HG02938 (cell line): ENCODE measurements at regions not wholly inside any gene's neighbourhood (a gene's known extent, or its start where the extent isn't known, plus 50 kb on each side); places are given as distances from the start of the nearest gene placed in this dataset.

ENCODE experiments used
- ATAC-seq: cut with Tn5 transposase; IDR thresholded peaks from one replicate; pipeline ENCODE4 v1.9.1; 2021; ENCODE audit warnings: mild to moderate bottlenecking, moderate library complexity; ENCODE audit not compliant: unreplicated experiment

DNA sequence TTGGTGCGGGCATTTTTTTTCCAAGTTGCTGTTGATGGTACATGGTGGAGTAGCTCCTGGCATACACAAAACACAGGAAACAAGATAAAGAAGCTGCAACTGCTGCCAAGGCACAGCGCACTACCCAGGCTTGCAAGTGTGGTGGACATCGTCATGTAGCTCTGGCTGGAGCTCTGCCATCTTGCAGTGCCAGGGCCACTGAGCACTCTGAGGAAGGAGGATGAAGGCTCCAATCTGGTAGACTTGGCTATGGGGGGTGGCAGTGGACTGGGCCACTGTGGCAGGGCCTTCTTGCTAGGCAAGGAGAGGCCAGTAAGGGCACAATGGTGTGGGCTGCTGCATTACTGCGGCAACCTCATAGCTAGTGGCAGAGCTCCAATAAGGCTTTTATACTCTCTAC lies 263.5 kb downstream of the CENPW start:
- ATAC-seq: no peak

DNA sequence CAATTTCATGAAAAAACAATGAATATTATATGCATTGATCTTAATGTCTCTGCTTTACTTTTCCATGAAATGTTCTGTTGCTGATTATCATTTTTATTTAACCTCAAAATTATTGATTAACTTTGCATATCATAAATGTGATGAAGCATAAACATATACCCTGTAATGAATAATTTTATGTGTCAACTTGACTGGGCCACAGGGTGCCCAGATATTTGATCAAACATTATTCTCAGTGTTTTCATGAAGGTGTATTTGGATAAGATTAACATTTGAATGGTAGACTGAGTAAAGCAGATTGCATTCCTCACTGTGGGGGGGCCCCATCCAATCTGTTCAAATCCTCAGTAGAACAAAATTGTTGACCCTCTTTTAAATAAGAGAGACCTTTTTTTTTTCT lies 265.2 kb downstream of the CENPW start:
- no peak for ATAC-seq

DNA sequence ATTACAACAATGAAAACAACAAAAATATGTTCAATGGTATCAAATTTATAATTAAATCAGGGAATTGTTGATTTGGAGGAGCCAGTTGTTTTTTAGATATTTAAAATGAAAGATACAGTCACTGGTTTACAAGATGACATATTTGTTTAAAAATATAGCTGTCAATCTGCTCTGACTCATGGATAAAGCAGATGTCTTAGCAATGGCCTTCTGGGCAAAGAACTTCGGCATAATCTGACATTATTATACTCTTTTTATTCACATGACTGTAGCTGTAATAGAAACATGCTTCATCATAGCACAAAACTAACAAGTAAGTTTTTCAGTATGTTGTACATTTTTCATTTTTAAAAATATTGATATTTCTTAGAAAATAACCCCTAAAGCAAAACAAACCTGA lies 267.4 kb downstream of the CENPW start:
- no peak for ATAC-seq

DNA sequence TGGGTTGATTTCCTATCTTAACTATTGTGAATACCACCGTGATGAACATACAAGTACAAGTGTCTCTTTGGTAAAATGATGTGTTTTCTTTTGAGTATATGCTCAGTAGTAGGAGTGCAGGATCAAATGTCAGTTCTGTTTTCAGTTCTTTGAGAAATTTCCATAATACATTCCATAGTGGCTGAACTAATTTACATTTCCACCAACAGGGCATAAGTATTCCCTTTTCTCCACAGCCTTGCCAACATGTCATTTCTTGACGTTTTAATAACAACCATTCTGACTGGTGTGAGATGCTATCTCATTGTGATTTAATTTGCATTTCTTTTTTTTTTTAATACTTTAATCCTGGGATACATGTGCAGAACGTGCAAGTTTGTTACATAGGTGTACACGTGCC lies 268.8 kb downstream of the CENPW start:
- ATAC-seq: no peak

DNA sequence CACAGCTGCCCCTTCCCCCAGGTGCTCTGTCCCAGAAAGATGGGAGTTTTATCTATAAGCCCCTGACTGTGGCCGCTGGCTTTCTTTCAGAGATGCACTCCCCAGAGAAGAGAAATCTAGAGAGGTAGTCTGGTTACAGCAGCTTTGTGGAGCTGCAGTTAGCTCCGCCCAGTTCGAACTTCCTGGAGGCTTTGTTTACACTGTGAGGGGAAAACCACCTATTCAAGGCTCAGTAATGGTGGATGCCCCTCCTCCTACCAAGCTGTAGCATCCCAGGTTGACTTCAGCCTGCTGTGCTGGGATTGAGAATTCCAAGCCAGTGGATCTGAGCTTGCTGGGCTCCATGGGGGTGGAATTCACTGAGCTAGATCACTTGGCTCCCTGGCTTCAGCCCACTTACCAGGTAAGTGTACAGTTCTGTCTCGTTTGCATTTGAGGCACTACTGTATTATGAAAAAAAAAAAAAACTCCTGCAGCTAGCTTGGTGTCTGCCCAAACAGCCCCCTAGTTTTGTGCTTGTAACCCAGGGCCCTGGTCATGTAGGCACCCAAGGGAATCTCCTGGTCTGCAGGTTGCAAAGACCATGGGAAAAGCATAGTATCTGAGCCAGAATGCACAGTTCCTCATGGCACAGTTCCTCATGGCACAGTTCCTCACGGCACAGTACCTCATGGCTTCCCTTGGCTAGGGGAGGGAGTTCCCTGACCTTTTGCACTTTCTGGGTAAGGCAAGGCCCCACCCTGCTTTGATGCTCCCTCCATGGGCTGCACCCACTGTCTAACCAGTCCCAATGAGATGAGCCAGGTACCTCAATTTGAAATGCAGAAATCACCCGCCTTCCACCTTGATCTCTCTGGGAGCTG lies 275.0 kb downstream of the CENPW start:
- ATAC-seq: no peak

DNA sequence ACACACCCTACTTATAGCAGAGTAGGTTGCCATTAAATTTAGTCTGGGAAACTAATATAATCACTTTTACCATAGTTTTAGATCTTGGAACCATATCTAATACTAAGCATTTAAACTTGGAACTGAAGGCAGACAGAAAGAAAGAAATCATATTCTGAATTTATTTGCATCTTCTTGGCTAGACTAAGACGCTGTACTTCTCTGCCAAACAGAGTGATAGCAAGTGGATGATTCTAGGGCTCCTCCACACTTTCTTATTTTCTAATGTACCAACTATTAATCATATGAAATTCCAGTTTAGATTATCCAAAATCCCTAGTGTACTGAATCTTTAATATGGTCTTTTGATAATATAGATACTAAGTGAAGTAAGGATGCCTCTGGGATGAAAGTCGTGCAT lies 277.0 kb downstream of the CENPW start:
- ATAC-seq: no peak

DNA sequence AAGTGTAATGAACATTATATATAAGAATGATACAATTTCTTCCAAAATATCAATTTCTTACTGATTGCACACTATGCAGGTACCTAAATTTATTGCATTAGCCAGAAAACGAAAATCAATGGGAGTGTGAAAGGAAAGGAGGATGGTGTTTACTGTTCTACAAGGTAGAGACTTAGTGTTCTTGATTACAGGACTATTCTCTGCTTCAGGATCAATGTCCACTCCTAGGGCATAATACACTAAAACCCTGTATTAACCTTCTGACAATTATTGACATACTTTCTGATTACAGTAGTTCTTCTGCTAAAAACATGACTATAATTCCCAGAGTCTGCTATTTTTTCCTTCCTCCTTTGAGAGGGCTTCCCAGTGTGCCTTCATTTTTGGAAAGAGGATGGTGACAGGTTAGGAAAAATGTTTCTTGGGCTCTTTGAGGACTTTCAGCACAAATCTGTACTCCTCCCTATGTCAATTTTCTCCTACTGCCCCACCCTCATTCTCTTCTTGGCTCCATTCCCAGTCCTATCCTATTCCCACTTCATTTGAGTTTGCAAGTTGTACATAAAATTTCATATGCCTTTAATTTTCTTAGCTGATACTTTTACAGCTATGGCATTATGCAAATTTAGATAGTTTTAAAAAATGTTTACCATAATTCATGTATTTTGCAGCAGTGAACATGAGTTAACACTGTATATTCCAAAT lies 278.9 kb downstream of the CENPW start:
- ATAC-seq: no peak

DNA sequence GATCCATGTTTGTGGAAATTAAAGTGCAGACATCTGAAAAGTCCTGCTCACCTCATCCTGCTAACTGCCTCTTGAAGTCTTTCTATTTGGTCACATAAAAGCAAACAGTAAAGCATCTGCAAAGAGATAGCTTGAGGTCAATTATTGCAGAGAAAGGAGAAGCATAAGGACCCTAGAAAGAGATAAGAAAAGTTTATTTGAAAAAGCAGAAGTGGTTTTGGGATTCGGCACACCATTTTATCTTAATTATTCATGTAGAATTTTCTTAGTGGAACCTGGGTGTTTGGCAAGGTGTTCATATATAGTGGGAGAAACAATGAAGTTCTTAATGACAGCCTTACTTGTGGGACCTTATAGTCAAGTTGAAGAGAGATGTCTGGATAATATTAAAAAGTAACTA lies 280.8 kb downstream of the CENPW start:
- ATAC-seq: no peak

DNA sequence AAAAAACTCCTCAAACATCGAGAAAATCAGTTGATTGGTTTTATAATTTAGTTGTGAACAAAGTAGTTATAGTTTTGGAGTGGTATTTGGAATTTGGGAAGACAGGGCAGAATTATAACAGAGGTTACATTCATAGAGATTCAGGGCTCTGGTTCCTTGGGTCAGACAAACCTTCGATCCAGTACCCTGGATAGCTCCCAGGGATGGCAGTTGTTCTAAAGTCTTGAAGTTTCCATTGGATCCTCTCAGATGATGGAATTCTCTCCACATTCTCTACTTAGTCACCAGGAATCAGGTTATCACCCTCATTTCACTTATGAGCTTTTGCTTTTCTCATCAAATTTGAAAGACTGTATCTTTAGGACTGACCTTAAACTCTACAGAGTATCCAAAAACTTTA lies 285.1 kb downstream of the CENPW start:
- ATAC-seq: no peak

DNA sequence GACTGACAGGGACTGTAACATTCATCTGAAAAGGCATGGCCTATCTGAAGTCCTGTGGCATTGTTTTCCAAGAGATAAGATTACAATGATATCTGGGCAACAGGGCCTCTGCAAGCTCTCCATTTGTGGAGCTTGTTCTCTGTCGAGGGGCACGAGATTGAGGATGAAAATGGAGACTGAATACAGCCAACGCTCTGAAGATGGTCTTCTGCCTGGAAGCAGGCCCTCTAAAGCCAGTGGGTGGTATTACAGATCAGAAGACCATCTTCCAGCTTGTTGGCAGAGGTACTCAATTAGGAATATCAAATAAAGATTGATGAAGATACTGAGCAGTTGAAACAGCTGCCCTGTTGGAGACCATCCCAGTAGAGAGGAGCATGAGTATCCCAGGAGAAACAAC lies 288.2 kb downstream of the CENPW start:
- ATAC-seq: peak; percentile 61

DNA sequence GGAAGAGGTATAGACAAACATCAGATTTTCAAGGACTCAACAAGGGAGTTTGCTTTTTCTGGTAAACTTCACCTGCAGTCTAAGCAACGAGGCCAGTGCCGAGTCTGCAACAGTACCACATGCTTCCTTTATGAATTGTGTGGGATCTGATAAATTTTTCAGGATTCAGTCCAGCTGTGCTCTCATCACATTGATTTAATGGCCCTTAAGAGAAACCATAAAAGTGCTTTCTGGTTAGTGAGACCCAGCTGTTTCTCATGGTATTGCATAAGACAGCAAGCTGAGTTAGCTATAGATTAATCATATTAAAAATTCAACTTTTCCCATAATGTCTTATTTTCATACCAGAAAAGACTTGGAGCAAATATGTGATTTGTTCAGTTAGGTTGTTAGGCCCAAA lies 291.4 kb downstream of the CENPW start:
- ATAC-seq: no peak

DNA sequence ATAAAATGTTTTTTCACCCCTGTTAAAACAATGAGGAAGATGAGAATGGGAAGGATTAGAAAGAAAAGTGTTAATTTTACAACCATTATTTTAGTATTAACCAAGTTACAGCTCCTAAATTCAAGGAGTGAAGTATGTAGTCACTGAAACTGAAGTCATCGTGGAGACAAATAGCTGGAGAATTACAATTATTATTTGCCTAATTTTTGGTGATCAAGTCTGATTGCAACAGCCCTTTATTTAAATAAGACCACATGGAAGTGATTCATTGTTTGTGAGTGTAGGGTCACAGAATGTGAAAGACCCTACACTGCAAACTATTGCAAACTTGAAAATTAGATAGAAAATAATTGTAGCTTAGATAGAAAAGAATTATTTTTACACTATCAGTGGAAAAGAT lies 292.4 kb downstream of the CENPW start:
- ATAC-seq: no peak

DNA sequence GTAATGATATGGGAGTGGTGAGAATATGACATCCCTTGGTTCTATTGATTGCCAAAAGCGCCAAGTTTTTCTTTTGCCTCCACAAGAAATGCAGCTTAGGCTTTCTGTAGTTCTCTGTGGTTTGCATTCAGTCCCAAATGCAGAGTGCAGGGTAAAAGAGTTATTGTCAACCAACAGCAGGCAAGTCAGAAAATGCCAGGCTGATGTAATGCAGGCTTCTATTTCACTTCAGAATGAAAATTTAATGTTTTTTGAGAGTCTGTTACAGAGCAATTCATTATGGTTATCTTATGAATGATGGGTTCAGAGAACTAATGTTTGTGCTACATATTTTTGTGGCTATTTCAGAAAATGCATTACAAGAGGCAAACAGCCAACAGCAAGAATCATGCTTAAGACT lies 293.5 kb downstream of the CENPW start:
- ATAC-seq: no peak

DNA sequence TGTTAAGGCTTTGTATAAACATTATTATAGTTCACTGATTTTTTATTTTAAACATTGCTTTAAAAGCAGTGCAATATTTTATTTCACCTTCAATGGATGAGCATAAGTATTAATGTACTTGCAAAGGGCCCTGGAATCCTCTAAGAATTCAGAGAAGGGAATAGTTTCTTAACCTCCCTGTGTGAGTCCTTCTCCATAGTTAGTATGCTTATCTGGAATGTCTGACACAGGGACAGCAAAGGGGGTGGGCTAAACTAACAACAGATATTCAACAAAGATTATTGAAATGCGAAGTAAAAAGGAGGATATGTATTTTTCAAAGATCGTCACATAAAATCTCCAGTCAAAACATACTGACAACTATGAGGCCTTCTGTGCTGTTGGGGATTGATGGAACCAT lies 300.4 kb downstream of the CENPW start:
- no peak for ATAC-seq

DNA sequence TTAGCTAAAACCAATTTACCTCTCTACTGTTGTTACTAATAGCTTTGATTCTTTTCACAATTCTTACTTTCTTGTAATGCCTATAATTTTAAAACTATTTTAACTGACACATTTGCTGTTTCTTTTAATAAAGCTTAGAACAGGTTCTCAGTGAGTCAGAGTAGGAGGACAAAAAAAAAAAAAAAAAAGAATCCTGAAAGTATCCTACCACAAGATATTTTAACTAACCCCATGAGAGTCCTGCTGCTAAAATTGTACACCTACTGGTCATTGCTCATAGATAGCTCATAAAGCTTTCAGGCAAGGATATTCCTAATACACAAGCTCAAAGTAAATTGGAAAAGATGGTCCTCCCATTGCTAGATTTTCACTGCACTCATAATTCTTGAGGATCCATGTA lies 301.0 kb downstream of the CENPW start:
- no peak for ATAC-seq

DNA sequence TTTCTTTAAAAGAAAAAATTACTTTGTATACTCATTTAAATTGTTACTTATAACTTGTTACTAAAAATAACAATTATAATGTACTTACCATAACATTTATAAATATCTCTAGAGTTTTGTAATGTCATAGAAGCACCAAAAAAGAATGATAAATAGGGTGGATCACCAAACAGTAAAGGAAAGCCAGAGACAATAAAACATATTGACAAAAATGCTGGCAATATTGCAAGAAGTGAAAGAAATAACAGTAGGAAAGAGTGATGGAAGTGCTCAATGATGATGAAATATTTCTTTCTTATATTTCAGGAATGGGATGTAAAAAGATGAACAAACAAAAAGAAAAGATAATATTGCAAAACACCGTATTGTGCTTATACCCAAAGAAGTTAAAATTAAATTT lies 301.7 kb downstream of the CENPW start:
- no peak for ATAC-seq

DNA sequence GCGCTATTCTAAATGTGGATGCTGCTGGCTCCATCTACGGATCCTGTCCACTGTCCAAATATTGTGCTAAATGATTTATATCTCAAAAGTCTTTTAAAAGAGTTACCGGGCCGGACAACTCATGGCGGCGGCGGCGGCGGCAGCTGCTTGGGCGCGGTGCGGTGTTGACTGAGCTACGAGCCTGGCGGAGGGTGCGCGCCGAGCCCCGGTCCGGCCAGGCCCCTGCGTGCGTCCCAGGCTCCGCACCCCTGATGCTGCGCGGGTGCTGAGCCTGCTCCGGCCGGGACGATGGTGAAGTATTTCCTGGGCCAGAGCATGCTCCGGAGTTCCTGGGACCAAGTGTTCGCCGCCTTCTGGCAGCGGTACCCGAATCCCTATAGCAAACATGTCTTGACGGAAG lies 303.4 kb downstream of the CENPW start:
- ATAC-seq: no peak

DNA sequence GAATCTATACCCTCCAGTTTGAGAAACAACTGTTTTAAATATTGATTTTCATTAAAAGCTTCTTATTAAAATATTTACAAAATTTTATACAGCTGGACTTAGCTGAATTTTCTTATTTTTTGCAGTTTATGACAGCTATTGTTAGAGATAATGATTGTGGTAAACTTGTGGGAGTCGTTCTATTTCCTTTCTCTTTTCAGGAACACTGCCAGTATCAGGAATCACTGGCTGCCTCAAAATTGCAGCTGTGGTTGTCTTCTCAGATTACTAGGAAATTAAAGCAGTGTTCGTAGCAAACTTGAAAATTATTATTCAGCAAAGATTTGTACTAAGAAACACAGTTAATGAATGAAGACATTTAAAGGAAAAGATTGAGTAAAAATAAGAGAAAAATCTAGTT lies 311.0 kb downstream of the CENPW start:
- no peak for ATAC-seq

DNA sequence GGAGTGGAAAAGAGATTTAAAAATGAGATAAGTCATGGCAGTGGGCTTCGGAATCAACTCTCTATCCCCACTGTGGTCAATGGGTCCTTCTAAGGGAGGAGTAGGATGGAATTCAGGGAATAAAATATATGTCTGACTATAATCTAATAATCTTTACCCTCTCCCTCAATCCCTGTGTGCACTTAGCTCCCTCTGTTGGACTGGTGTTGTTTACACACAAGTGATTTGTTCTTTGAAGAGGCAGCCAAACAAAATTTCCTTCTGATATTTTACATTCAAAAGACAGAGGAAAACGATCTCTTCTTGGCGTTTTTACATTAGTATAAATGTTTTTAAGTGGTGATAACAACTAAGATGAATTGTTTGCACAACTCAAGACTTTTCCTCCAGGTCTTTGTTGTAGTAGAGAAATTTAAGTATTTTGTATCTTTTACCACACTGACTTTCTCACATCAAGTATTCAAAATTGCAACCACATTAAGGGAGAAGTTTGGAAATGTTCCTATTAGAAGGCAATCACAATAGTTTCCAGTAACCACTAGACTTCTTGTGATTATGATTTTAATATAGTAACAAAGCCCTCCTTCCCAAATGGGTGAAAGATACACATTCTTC lies 317.8 kb downstream of the CENPW start:
- ATAC-seq: no peak

DNA sequence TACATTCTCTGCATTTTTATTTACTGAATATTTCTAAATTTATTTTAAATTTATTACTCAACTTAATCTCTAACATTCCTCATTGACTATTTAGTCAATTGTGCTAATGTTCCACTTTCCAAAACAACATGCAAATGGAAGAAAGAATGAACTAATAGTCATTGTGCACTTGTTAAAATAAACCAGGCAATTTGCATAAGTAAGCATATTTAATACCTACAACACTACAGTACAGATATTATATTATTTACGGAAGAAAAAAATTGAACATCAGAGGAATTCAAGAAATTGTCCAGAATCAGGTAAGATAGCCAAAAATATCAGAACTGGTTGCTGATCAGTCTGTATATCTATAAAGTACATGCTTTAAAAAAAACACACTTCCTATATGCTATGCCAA lies 320.5 kb downstream of the CENPW start:
- no peak for ATAC-seq

DNA sequence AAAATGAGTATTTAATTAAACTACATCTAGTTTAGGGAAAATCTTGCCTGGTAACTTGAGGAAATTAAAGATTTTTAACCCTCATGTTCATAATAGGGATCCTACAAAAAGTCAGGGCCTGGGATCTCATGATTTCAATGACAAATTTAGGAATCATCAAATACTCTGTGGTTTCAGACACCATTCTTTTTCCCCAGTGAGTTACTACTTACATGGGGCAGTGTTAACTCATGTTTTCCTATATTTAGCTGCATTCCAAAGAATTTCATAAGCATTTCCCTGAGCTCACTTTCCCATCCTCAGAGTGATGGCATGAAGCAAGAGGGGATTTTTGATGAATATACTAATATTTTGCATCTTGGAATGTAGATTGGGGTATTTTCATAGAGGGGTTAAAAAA lies 321.7 kb downstream of the CENPW start:
- ATAC-seq: no peak

DNA sequence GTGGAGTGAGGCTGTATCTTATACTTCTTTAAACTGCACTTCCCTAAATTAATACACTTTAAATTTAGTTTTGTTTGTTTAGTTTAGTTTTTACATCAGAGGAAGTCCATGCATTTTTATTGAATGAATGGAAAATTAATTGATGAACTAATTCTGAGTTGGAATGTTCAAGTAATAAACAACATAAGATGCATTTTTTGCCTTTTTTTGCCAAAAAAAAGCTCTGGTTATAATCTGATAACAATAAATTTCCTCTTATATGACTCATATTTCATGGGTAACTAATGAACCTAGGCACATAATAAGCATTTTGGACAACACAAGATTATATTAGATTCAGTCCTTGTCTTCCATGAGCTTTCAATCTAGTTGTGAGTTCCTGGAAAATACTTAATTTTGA lies 323.1 kb downstream of the CENPW start:
- ATAC-seq: no peak
